ENCODE measurements at regions not wholly inside any gene's neighbourhood (a gene's known extent, or its start where the extent isn't known, plus 50 kb on each side); places are given as distances from the start of the nearest gene placed in this dataset.

DNA sequence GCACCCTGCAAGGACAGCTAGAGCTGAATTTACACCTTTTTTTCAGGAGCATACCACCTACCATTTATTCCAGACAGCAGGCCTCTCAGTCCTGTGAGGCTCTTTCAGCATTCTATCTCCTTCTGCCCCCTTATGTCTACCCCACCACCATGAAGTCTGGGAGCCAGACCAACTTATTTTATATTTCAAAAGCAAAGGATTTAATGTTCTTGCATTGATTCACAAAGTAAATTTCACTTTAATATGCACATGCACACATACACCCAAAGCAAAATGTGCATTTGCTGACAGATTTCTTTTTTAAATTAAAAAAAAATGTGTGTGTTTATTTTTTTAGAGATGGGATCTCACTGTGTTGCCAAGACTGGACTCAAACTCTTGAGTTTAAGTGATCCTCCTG, 264.2 kb upstream of the LRRC3B start:
- no peak for TF ChIP-seq POLR2A (IDR thresholded peaks at IDR 0.05)
- TF ChIP-seq, protein P1, sequence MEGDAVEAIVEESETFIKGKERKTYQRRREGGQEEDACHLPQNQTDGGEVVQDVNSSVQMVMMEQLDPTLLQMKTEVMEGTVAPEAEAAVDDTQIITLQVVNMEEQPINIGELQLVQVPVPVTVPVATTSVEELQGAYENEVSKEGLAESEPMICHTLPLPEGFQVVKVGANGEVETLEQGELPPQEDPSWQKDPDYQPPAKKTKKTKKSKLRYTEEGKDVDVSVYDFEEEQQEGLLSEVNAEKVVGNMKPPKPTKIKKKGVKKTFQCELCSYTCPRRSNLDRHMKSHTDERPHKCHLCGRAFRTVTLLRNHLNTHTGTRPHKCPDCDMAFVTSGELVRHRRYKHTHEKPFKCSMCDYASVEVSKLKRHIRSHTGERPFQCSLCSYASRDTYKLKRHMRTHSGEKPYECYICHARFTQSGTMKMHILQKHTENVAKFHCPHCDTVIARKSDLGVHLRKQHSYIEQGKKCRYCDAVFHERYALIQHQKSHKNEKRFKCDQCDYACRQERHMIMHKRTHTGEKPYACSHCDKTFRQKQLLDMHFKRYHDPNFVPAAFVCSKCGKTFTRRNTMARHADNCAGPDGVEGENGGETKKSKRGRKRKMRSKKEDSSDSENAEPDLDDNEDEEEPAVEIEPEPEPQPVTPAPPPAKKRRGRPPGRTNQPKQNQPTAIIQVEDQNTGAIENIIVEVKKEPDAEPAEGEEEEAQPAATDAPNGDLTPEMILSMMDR (IDR thresholded peaks at IDR 0.05), result no peak

All from tibial nerve (tissue), 3 donors.